Suprapubic skin (tissue), 3 donors: ENCODE measurements at regions not wholly inside any gene's neighbourhood (a gene's known extent, or its start where the extent isn't known, plus 50 kb on each side); places are given as distances from the start of the nearest gene placed in this dataset.

Experiments
- CTCF ChIP-seq, 2 donors: fragments of 200-600 bp in 1 of 2; fragments of 450-650 bp in 1 of 2; sonication (generic) in 1 of 2; IDR thresholded peaks; one replicate each; pipeline ENCODE4 v1.5.1; 2016 to 2019; ENCODE audit warnings: antibody characterized with exemption in 2 of 2, mild to moderate bottlenecking in 1 of 2, moderate library complexity in 1 of 2
- POLR2AphosphoS5 ChIP-seq, 3 donors: sonication (generic); formaldehyde crosslinking; IDR thresholded peaks; one replicate each; pipeline ENCODE4 v1.6.1; 2017; ENCODE audit warnings: antibody characterized with exemption in 3 of 3

GRCh38 chr13:61036715-61037114 is 378.9 kb downstream of the PCDH20 start:
- TF ChIP-seq POLR2AphosphoS5 (IDR thresholded peaks at IDR 0.05) (no peak), CTCF (IDR thresholded peaks at IDR 0.05) (no peak)
